ENCODE measurements at regions not wholly inside any gene's neighbourhood (a gene's known extent, or its start where the extent isn't known, plus 50 kb on each side); places are given as distances from the start of the nearest gene placed in this dataset.

- POLR2A ChIA-PET (ENCODE audit: low non-redundant PET) = no interaction called here
- Histone ChIP-seq H3K4me3 (ENCODE audit: low read depth, low read length, poor library complexity, severe bottlenecking) (no peak overlapping the region), H3K9me3 (ENCODE audit: low read depth, low read length, poor library complexity, severe bottlenecking) (no peaks in the 10 kb centered on the region), H3K27me3 (replicated peaks; ENCODE audit: insufficient read depth, low read depth, low read length, poor library complexity) (no peaks in the 10 kb centered on the region), H3K27ac (ENCODE audit: low read depth, low read length, poor library complexity, severe bottlenecking) (no peak overlapping the region), H3K36me3 (ENCODE audit: insufficient read depth, low read length, poor library complexity, severe bottlenecking) (no peaks in the 10 kb centered on the region), H3K4me1 (ENCODE audit: insufficient read depth, low read length, poor library complexity, severe bottlenecking) (no peaks in the 10 kb centered on the region)
- no peak for DNase-seq (ENCODE audit: low spot score)
- no peak for TF ChIP-seq EZH2 (IDR thresholded peaks at IDR 0.05; ENCODE audit: borderline replicate concordance, low read depth, low read length, poor library complexity, severe bottlenecking)
- TF ChIP-seq, protein P1, sequence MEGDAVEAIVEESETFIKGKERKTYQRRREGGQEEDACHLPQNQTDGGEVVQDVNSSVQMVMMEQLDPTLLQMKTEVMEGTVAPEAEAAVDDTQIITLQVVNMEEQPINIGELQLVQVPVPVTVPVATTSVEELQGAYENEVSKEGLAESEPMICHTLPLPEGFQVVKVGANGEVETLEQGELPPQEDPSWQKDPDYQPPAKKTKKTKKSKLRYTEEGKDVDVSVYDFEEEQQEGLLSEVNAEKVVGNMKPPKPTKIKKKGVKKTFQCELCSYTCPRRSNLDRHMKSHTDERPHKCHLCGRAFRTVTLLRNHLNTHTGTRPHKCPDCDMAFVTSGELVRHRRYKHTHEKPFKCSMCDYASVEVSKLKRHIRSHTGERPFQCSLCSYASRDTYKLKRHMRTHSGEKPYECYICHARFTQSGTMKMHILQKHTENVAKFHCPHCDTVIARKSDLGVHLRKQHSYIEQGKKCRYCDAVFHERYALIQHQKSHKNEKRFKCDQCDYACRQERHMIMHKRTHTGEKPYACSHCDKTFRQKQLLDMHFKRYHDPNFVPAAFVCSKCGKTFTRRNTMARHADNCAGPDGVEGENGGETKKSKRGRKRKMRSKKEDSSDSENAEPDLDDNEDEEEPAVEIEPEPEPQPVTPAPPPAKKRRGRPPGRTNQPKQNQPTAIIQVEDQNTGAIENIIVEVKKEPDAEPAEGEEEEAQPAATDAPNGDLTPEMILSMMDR (conservative IDR thresholded peaks at IDR 0.05; ENCODE audit: low read depth, low read length) = no peak
- no TSS peak for BruUV-seq (replicated peaks)
- CTCF ChIA-PET = no interaction called here
- intact Hi-C loops (cut with micrococcal nuclease; ENCODE audit: unreplicated experiment) = no loop called here
Measured at GRCh38 chr3:61352306-61352705, 101.1 kb upstream of the FHIT start.

DNA sequence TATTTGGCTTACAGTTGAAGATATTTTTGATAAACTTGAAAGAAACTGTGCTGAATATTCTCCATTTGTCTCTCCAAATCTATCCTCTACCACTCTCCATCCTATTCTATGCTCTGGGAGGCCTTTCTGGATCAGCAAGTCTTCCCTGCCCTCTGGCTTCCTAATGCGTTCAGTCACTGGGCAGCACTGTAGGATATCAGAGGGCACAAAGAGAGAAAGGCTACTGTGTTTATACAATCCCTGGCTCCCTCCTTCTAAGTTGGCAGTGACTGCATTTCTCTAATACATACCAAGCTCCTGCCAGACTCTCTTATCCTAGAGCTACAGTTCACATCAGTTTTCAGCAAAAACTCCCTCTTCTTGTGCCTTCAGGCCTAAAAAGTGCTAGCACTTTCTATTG lies 102.1 kb upstream of the FHIT start:
- Histone ChIP-seq H3K27me3 (replicated peaks; ENCODE audit: insufficient read depth, low read depth, low read length, poor library complexity) (no peaks in the 10 kb centered on the region), H3K9me3 (ENCODE audit: low read depth, low read length, poor library complexity, severe bottlenecking) (no peaks in the 10 kb centered on the region), H3K4me3 (ENCODE audit: low read depth, low read length, poor library complexity, severe bottlenecking) (no peak overlapping the region), H3K36me3 (ENCODE audit: insufficient read depth, low read length, poor library complexity, severe bottlenecking) (no peaks in the 10 kb centered on the region), H3K27ac (ENCODE audit: low read depth, low read length, poor library complexity, severe bottlenecking) (no peak overlapping the region), H3K4me1 (ENCODE audit: insufficient read depth, low read length, poor library complexity, severe bottlenecking) (no peaks in the 10 kb centered on the region)
- POLR2A ChIA-PET (ENCODE audit: low non-redundant PET) = no interaction called here
- BruUV-seq (replicated peaks) = no TSS peak
- intact Hi-C loops (cut with micrococcal nuclease; ENCODE audit: unreplicated experiment) = no loop called here
- CTCF ChIA-PET = no interaction called here
- no peak for DNase-seq (ENCODE audit: low spot score)
- TF ChIP-seq, protein P1 (conservative IDR thresholded peaks at IDR 0.05; ENCODE audit: low read depth, low read length) = no peak
- no peak for TF ChIP-seq EZH2 (IDR thresholded peaks at IDR 0.05; ENCODE audit: borderline replicate concordance, low read depth, low read length, poor library complexity, severe bottlenecking)

GRCh38 chr3:61354604-61355003 lies 103.4 kb upstream of the FHIT start:
- no peaks in the 10 kb centered on the region for H3K36me3 ChIP-seq (ENCODE audit: insufficient read depth, low read length, poor library complexity, severe bottlenecking)
- no peaks in the 10 kb centered on the region for H3K9me3 ChIP-seq (ENCODE audit: low read depth, low read length, poor library complexity, severe bottlenecking)
- no peak overlapping the region for H3K27ac ChIP-seq (ENCODE audit: low read depth, low read length, poor library complexity, severe bottlenecking)
- no TSS peak for BruUV-seq (replicated peaks)
- no peaks in the 10 kb centered on the region for H3K27me3 ChIP-seq (replicated peaks; ENCODE audit: insufficient read depth, low read depth, low read length, poor library complexity)
- intact Hi-C loops (cut with micrococcal nuclease; ENCODE audit: unreplicated experiment) = no loop called here
- TF ChIP-seq, protein P1 (conservative IDR thresholded peaks at IDR 0.05; ENCODE audit: low read depth, low read length) = no peak
- TF ChIP-seq EZH2 (IDR thresholded peaks at IDR 0.05; ENCODE audit: borderline replicate concordance, low read depth, low read length, poor library complexity, severe bottlenecking) = no peak
- H3K4me3 ChIP-seq (ENCODE audit: low read depth, low read length, poor library complexity, severe bottlenecking) = no peak overlapping the region
- ChIA-PET POLR2A (ENCODE audit: low non-redundant PET) (no interaction called here), CTCF (no interaction called here)
- no peak for DNase-seq (ENCODE audit: low spot score)
- H3K4me1 ChIP-seq (ENCODE audit: insufficient read depth, low read length, poor library complexity, severe bottlenecking) = no peaks in the 10 kb centered on the region

All from A673 (cell line).